GM23338 (cell line): ENCODE measurements at regions not wholly inside any gene's neighbourhood (a gene's known extent, or its start where the extent isn't known, plus 50 kb on each side); places are given as distances from the start of the nearest gene placed in this dataset.
"Not testable (repeated sequence)": the region's sequence is repeated elsewhere in the genome, so short reads cannot be mapped to it uniquely, and the experiment has no call there.

Source experiments
- ATAC-seq: fragments of 200-7000 bp; cut with Tn5 transposase; 3 replicates; pipeline ENCODE4 v1.9.1; 2020
- DNase-seq: peaks from one replicate; pipeline ENCODE4 v3.0.0-alpha.2; 2015; ENCODE audit warnings: low spot score
- H2AFZ ChIP-seq: fragments of 200-600 bp; sonication (generic); 2 replicates; pipeline ENCODE4 v1.8.0; 2016; ENCODE audit warnings: antibody characterized with exemption, mild to moderate bottlenecking, moderate library complexity
- H3F3A ChIP-seq: fragments of 200-600 bp; sonication (generic); replicated peaks from 2 replicates; pipeline ENCODE4 v1.8.0; 2017; ENCODE audit warnings: antibody characterized with exemption, mixed run types, low read depth
- H3K27ac ChIP-seq: fragments of 200-600 bp; sonication (generic); 2 replicates; pipeline ENCODE4 v1.6.1; 2016; ENCODE audit warnings: low read depth
- H3K27me3 ChIP-seq: fragments of 200-600 bp; sonication (generic); 2 replicates; pipeline ENCODE4 v1.8.0; 2016; ENCODE audit warnings: mild to moderate bottlenecking, mixed run types, moderate library complexity; ENCODE audit not compliant: insufficient read depth
- H3K36me3 ChIP-seq: fragments of 200-600 bp; sonication (generic); 2 replicates; pipeline ENCODE4 v1.8.0; 2016; ENCODE audit warnings: mild to moderate bottlenecking; ENCODE audit not compliant: insufficient read depth
- H3K4me1 ChIP-seq: fragments of 200-600 bp; sonication (generic); 2 replicates; pipeline ENCODE4 v1.8.0; 2016; ENCODE audit warnings: mild to moderate bottlenecking, moderate library complexity; ENCODE audit not compliant: insufficient read depth
- H3K4me2 ChIP-seq: fragments of 200-600 bp; sonication (generic); 2 replicates; pipeline ENCODE4 v1.7.1; 2017; ENCODE audit warnings: mixed run types
- H3K4me3 ChIP-seq: fragments of 200-600 bp; sonication (generic); 2 replicates; pipeline ENCODE4 v1.6.1; 2016; ENCODE audit warnings: mixed run types
- H3K79me2 ChIP-seq: fragments of 200-600 bp; sonication (generic); replicated peaks from 2 replicates; pipeline ENCODE4 v1.8.0; 2017; ENCODE audit warnings: mild to moderate bottlenecking; ENCODE audit not compliant: insufficient read depth
- H3K9me2 ChIP-seq: fragments of 200-600 bp; sonication (generic); 2 replicates; pipeline ENCODE4 v1.8.0; 2017; ENCODE audit not compliant: insufficient read depth
- H4K20me1 ChIP-seq: fragments of 200-600 bp; sonication (generic); replicated peaks from 2 replicates; pipeline ENCODE4 v1.8.0; 2017; ENCODE audit warnings: mild to moderate bottlenecking; ENCODE audit not compliant: insufficient read depth
- H3K27ac Mint-ChIP-seq: 2 replicates; pipeline ENCODE4 v1.8.0; 2020; ENCODE audit warnings: inconsistent platforms, mild to moderate bottlenecking, moderate library complexity, mixed read lengths
- H3K27me3 Mint-ChIP-seq: 3 replicates; pipeline ENCODE4 v1.8.0; 2022; ENCODE audit warnings: low read depth, mild to moderate bottlenecking, moderate library complexity, mixed read lengths, inconsistent platforms; ENCODE audit not compliant: insufficient read depth, poor library complexity
- H3K36me3 Mint-ChIP-seq: 3 replicates; pipeline ENCODE4 v1.8.0; 2021; ENCODE audit warnings: low read depth, mild to moderate bottlenecking, inconsistent platforms, moderate library complexity, mixed read lengths
- H3K4me1 Mint-ChIP-seq: 3 replicates; pipeline ENCODE4 v1.8.0; 2020; ENCODE audit warnings: mild to moderate bottlenecking, inconsistent platforms, mixed read lengths
- H3K4me3 Mint-ChIP-seq: 3 replicates; pipeline ENCODE4 v1.8.0; 2021; ENCODE audit warnings: moderate library complexity, mild to moderate bottlenecking, inconsistent platforms, mixed read lengths
- H3K9me3 Mint-ChIP-seq: 3 replicates; pipeline ENCODE4 v1.8.0; 2020; ENCODE audit warnings: moderate library complexity, mild to moderate bottlenecking, inconsistent platforms, mixed read lengths
- EZH2phosphoT487 ChIP-seq: fragments of 200-600 bp; sonication (generic); IDR thresholded peaks from one replicate; pipeline ENCODE4 v1.8.1; 2018; ENCODE audit warnings: antibody characterized with exemption; ENCODE audit not compliant: unreplicated experiment
- JUNB ChIP-seq: IDR thresholded peaks from one replicate; pipeline ENCODE4 v1.6.1; 2016; ENCODE audit warnings: antibody characterized with exemption; ENCODE audit not compliant: unreplicated experiment
- REST ChIP-seq: IDR thresholded peaks from one replicate; pipeline ENCODE4 v1.6.1; 2018; ENCODE audit warnings: antibody characterized with exemption; ENCODE audit not compliant: unreplicated experiment
- STAT1 ChIP-seq: IDR thresholded peaks from one replicate; pipeline ENCODE4 v1.6.1; 2016; ENCODE audit warnings: antibody characterized with exemption; ENCODE audit not compliant: unreplicated experiment
- ZNF462 ChIP-seq: fragments of 250-450 bp; sonication (Bioruptor Pico); IDR thresholded peaks from 2 replicates; pipeline ENCODE4 v1.5.0; 2020; ENCODE audit warnings: mild to moderate bottlenecking, moderate library complexity

GRCh38 chr10:36462194-36462593, 663.2 kb upstream of the ANKRD30A start (continued):
- TF ChIP-seq ZNF462 (CRISPR knock-in tag) = no peak
- TF ChIP-seq STAT1 = no peak

GRCh38 chr10:36458437-36458836, 667.0 kb upstream of the ANKRD30A start:
- H3K4me1 Mint-ChIP-seq, H3K4me3 ChIP-seq, H3K4me2 ChIP-seq, H3K27ac ChIP-seq, ATAC-seq, H3K9me2 ChIP-seq, H3K4me3 Mint-ChIP-seq, H2AFZ ChIP-seq, H3K79me2 ChIP-seq, H3K27ac Mint-ChIP-seq, H3K36me3 ChIP-seq, H3F3A ChIP-seq, H3K27me3 Mint-ChIP-seq, H3K27me3 ChIP-seq, H4K20me1 ChIP-seq, H3K4me1 ChIP-seq, DNase-seq: not testable (repeated sequence)
- Mint-ChIP-seq H3K36me3 (peaks cover 20% of the 10 kb centered on the region), H3K9me3 (peaks cover 26% of the 10 kb centered on the region)

- Histone ChIP-seq H3K36me3 (peaks cover 5% of the 10 kb centered on the region; the same call in 1 of the 2 replicates), H4K20me1 (no peaks in the 10 kb centered on the region), H2AFZ (no peak overlapping the region), H3K4me1 (no peaks in the 10 kb centered on the region), H3K4me3 (no peak overlapping the region), H3F3A (no peaks in the 10 kb centered on the region), H3K9me2 (no peaks in the 10 kb centered on the region), H3K27me3 (no peaks in the 10 kb centered on the region), H3K79me2 (no peaks in the 10 kb centered on the region), H3K27ac (no peak overlapping the region), H3K4me2 (no peak overlapping the region)
- H3K4me3 Mint-ChIP-seq = no peak overlapping the region
- no peaks in the 10 kb centered on the region for H3K27me3 Mint-ChIP-seq
- peaks cover 28% of the 10 kb centered on the region for H3K9me3 Mint-ChIP-seq
- peaks cover 22% of the 10 kb centered on the region for H3K36me3 Mint-ChIP-seq
- TF ChIP-seq EZH2phosphoT487 = no peak
- no peak for TF ChIP-seq JUNB
- no peak for TF ChIP-seq REST
- ATAC-seq = no peak
- no peak overlapping the region for H3K27ac Mint-ChIP-seq
- H3K4me1 Mint-ChIP-seq = no peaks in the 10 kb centered on the region
- DNase-seq = no peak
These were observed 667.6 kb upstream of the ANKRD30A start for GRCh38 chr10:36457751-36458150.
